ENCODE measurements at regions not wholly inside any gene's neighbourhood (a gene's known extent, or its start where the extent isn't known, plus 50 kb on each side); places are given as distances from the start of the nearest gene placed in this dataset.

GRCh38 chr2:17426743-17427142, 91.5 kb downstream of the RAD51AP2 start (continued):
- TF ChIP-seq RAD21 (IDR thresholded peaks at IDR 0.05; ENCODE audit: low read depth) (no peak), CTCF (IDR thresholded peaks at IDR 0.05 in 2 of 3, conservative IDR thresholded peaks at IDR 0.05 in 1 of 3; ENCODE audit: borderline replicate concordance in 1 of 3, insufficient read depth in 1 of 3, low read depth in 2 of 3, low read length in 2 of 3) (no peak)

GRCh38 chr2:17422061-17422460, 96.2 kb downstream of the RAD51AP2 start:
- Histone ChIP-seq H3K4me1 (ENCODE audit: control insufficient read depth in 1 of 2, insufficient read depth in 2 of 2, low read length in 2 of 2) (no peaks in the 10 kb centered on the region), H3K36me3 (ENCODE audit: control insufficient read depth in 1 of 2, insufficient read depth in 2 of 2, low read length in 2 of 2) (no peaks in the 10 kb centered on the region), H3K27ac (ENCODE audit: low read depth, low read length) (no peak overlapping the region), H2AFZ (ENCODE audit: low read depth, low read length, poor library complexity, severe bottlenecking) (no peak overlapping the region), H3K79me2 (ENCODE audit: insufficient read depth, low read length) (no peaks in the 10 kb centered on the region), H3K9ac (ENCODE audit: low read length) (no peak overlapping the region), H4K20me1 (ENCODE audit: insufficient read depth) (no peaks in the 10 kb centered on the region), H3K9me3 (ENCODE audit: control insufficient read depth in 1 of 2, insufficient read depth in 1 of 2, low read depth in 1 of 2, low read length in 2 of 2) (no peaks in the 10 kb centered on the region), H3K27me3 (ENCODE audit: insufficient read depth, low read length) (no peaks in the 10 kb centered on the region), H3K9me2 (ENCODE audit: insufficient read depth) (peaks cover 4% of the 10 kb centered on the region; the same call in 1 of the 2 replicates), H3K4me3 (replicated peaks in 1 of 2; ENCODE audit: low read depth in 1 of 2, low read length in 2 of 2) (no peak overlapping the region), H3K4me2 (ENCODE audit: low read length) (no peak overlapping the region)
- DNase-seq (ENCODE audit: low read depth, low spot score) (no peak), ATAC-seq (no peak)
- intact Hi-C loops (cut with micrococcal nuclease), result no loop called here
- TF ChIP-seq POLR2AphosphoS5 (IDR thresholded peaks at IDR 0.05; ENCODE audit: low read depth, low read length), result no peak
- no peak for TF ChIP-seq EZH2 (IDR thresholded peaks at IDR 0.05)
- no TSS peak for BruUV-seq (replicated peaks)
- ChIA-PET POLR2A (no interaction called here), RAD21 (ENCODE audit: low non-redundant PET in 1 of 2, low total read pairs in 2 of 2, uncharacterized antibody in 2 of 2, unreplicated experiment in 2 of 2) (no interaction called here), CTCF (no interaction called here)

- Histone ChIP-seq H3K27ac (ENCODE audit: low read depth, low read length) (no peak overlapping the region), H3K4me1 (ENCODE audit: control insufficient read depth in 1 of 2, insufficient read depth in 2 of 2, low read length in 2 of 2) (no peaks in the 10 kb centered on the region), H3K4me3 (replicated peaks in 1 of 2; ENCODE audit: low read depth in 1 of 2, low read length in 2 of 2) (no peak overlapping the region), H3K9me3 (ENCODE audit: control insufficient read depth in 1 of 2, insufficient read depth in 1 of 2, low read depth in 1 of 2, low read length in 2 of 2) (no peaks in the 10 kb centered on the region), H3K9ac (ENCODE audit: low read length) (no peak overlapping the region), H3K27me3 (ENCODE audit: insufficient read depth, low read length) (no peaks in the 10 kb centered on the region), H3K79me2 (ENCODE audit: insufficient read depth, low read length) (no peaks in the 10 kb centered on the region), H3K4me2 (ENCODE audit: low read length) (no peak overlapping the region), H3K36me3 (ENCODE audit: control insufficient read depth in 1 of 2, insufficient read depth in 2 of 2, low read length in 2 of 2) (no peaks in the 10 kb centered on the region), H2AFZ (ENCODE audit: low read depth, low read length, poor library complexity, severe bottlenecking) (no peak overlapping the region), H3K9me2 (ENCODE audit: insufficient read depth) (no peaks in the 10 kb centered on the region), H4K20me1 (ENCODE audit: insufficient read depth) (no peaks in the 10 kb centered on the region)
- ChIA-PET CTCF (no interaction called here), RAD21 (ENCODE audit: low non-redundant PET in 1 of 2, low total read pairs in 2 of 2, uncharacterized antibody in 2 of 2, unreplicated experiment in 2 of 2) (no interaction called here), POLR2A (no interaction called here)
- BruUV-seq (replicated peaks), result no TSS peak
- no peak for TF ChIP-seq CTCF (IDR thresholded peaks at IDR 0.05 in 2 of 3, conservative IDR thresholded peaks at IDR 0.05 in 1 of 3; ENCODE audit: borderline replicate concordance in 1 of 3, insufficient read depth in 1 of 3, low read depth in 2 of 3, low read length in 2 of 3)
- no peak for TF ChIP-seq CBX3 (IDR thresholded peaks at IDR 0.05; ENCODE audit: low read depth)
- TF ChIP-seq CEBPB (IDR thresholded peaks at IDR 0.05; ENCODE audit: low read depth), result no peak
- no peak for DNase-seq (ENCODE audit: low read depth, low spot score)
- ATAC-seq, result 0 out of 2 replicates have a peak, but pooled peaks have one; percentile 32
- intact Hi-C loops (cut with micrococcal nuclease), result no loop called here
These were observed 101.3 kb downstream of the RAD51AP2 start for GRCh38 chr2:17416884-17417391.

All from HCT116 (cell line).